NT2/D1 (cell line): ENCODE measurements at regions not wholly inside any gene's neighbourhood (a gene's known extent, or its start where the extent isn't known, plus 50 kb on each side); places are given as distances from the start of the nearest gene placed in this dataset.

Source experiments
- DNase-seq: peaks from one replicate; pipeline ENCODE4 v3.0.0-alpha.2; 2011; ENCODE audit warnings: low read depth, low spot score
- H3K27me3 ChIP-seq: 2 replicates; pipeline ENCODE4 v1.6.0; 2011; ENCODE audit warnings: mild to moderate bottlenecking; ENCODE audit not compliant: insufficient read length, insufficient read depth
- H3K36me3 ChIP-seq: 2 replicates; pipeline ENCODE4 v1.6.1; 2011; ENCODE audit warnings: mild to moderate bottlenecking, low read length, mixed read lengths; ENCODE audit not compliant: insufficient read depth, insufficient read length
- H3K4me1 ChIP-seq: 2 replicates; pipeline ENCODE4 v1.5.1; 2011; ENCODE audit not compliant: insufficient read depth, insufficient read length
- H3K4me3 ChIP-seq: 2 replicates; pipeline ENCODE4 v1.5.1; 2011; ENCODE audit warnings: low read depth; ENCODE audit not compliant: insufficient read length
- H3K9ac ChIP-seq: 2 replicates; pipeline ENCODE4 v1.6.0; 2011; ENCODE audit warnings: low read depth; ENCODE audit not compliant: insufficient read length
- H3K9me3 ChIP-seq: 2 replicates; pipeline ENCODE4 v1.5.1; 2011; ENCODE audit warnings: mild to moderate bottlenecking, low read length; ENCODE audit not compliant: insufficient read depth
- SUZ12 ChIP-seq: IDR thresholded peaks from 2 replicates; pipeline ENCODE4 v1.6.1; 2011; ENCODE audit not compliant: insufficient read length, insufficient read depth; ENCODE audit errors: extremely low read depth
- YY1 ChIP-seq: IDR thresholded peaks from 2 replicates; pipeline ENCODE4 v1.6.1; 2011; ENCODE audit not compliant: insufficient read length, insufficient read depth
- ZNF274 ChIP-seq: IDR thresholded peaks from 2 replicates; pipeline ENCODE4 v1.6.1; 2011; ENCODE audit warnings: mild to moderate bottlenecking, low read depth, low read length

GRCh38 chr9:116062206-116062550, 91.4 kb upstream of the PAPPA start:
- H3K4me3 ChIP-seq = no peak overlapping the region
- TF ChIP-seq SUZ12 (no peak), ZNF274 (no peak), YY1 (no peak)

GRCh38 chr9:116064970-116065369, 88.6 kb upstream of the PAPPA start:
- Histone ChIP-seq H3K36me3 (no peaks in the 10 kb centered on the region), H3K9me3 (no peaks in the 10 kb centered on the region), H3K4me3 (no peak overlapping the region), H3K27me3 (no peaks in the 10 kb centered on the region), H3K4me1 (no peaks in the 10 kb centered on the region), H3K9ac (no peak overlapping the region)
- DNase-seq = no peak
- TF ChIP-seq YY1 = no peak
- TF ChIP-seq ZNF274 = no peak
- no peak for TF ChIP-seq SUZ12

More at GRCh38 chr9:116062206-116062550, 91.4 kb upstream of the PAPPA start:
- H3K27me3 ChIP-seq = no peaks in the 10 kb centered on the region
- H3K36me3 ChIP-seq = no peaks in the 10 kb centered on the region
- no peak for DNase-seq
- H3K4me1 ChIP-seq = no peaks in the 10 kb centered on the region
- no peaks in the 10 kb centered on the region for H3K9me3 ChIP-seq
- no peak overlapping the region for H3K9ac ChIP-seq

GRCh38 chr9:116066221-116066620, 87.4 kb upstream of the PAPPA start:
- Histone ChIP-seq H3K9me3 (no peaks in the 10 kb centered on the region), H3K4me1 (no peaks in the 10 kb centered on the region), H3K36me3 (no peaks in the 10 kb centered on the region), H3K27me3 (no peaks in the 10 kb centered on the region), H3K4me3 (no peak overlapping the region), H3K9ac (no peak overlapping the region)
- no peak for DNase-seq
- no peak for TF ChIP-seq SUZ12
- TF ChIP-seq ZNF274 = no peak
- TF ChIP-seq YY1 = no peak

GRCh38 chr9:116067566-116067965, 86.0 kb upstream of the PAPPA start:
- Histone ChIP-seq H3K9me3 (no peaks in the 10 kb centered on the region), H3K4me3 (no peak overlapping the region), H3K9ac (no peak overlapping the region), H3K36me3 (no peaks in the 10 kb centered on the region), H3K27me3 (no peaks in the 10 kb centered on the region), H3K4me1 (no peaks in the 10 kb centered on the region)
- TF ChIP-seq YY1 (no peak), ZNF274 (no peak), SUZ12 (no peak)
- no peak for DNase-seq

GRCh38 chr9:116070256-116070914, 83.2 kb upstream of the PAPPA start:
- DNase-seq = no peak
- Histone ChIP-seq H3K9ac (no peak overlapping the region), H3K4me3 (no peak overlapping the region), H3K4me1 (no peaks in the 10 kb centered on the region), H3K9me3 (no peaks in the 10 kb centered on the region), H3K27me3 (no peaks in the 10 kb centered on the region), H3K36me3 (no peaks in the 10 kb centered on the region)
- TF ChIP-seq YY1 = no peak
- TF ChIP-seq ZNF274 = no peak
- no peak for TF ChIP-seq SUZ12

GRCh38 chr9:116072046-116072445, 81.5 kb upstream of the PAPPA start:
- no peak for DNase-seq
- TF ChIP-seq YY1 = no peak
- TF ChIP-seq SUZ12 = no peak
- no peak for TF ChIP-seq ZNF274
- no peaks in the 10 kb centered on the region for H3K9me3 ChIP-seq
- H3K4me1 ChIP-seq = no peaks in the 10 kb centered on the region
- H3K9ac ChIP-seq = no peak overlapping the region
- no peak overlapping the region for H3K4me3 ChIP-seq
- H3K36me3 ChIP-seq = no peaks in the 10 kb centered on the region
- H3K27me3 ChIP-seq = no peaks in the 10 kb centered on the region

- H3K36me3 ChIP-seq = no peaks in the 10 kb centered on the region
- no peaks in the 10 kb centered on the region for H3K9me3 ChIP-seq
- H3K4me1 ChIP-seq = no peaks in the 10 kb centered on the region
- no peaks in the 10 kb centered on the region for H3K27me3 ChIP-seq
- TF ChIP-seq YY1 (no peak), SUZ12 (no peak)
- H3K4me3 ChIP-seq = no peak overlapping the region
- no peak overlapping the region for H3K9ac ChIP-seq
- no peak for DNase-seq
These were observed 79.8 kb upstream of the PAPPA start for GRCh38 chr9:116073826-116074225.
